ENCODE measurements at regions not wholly inside any gene's neighbourhood (a gene's known extent, or its start where the extent isn't known, plus 50 kb on each side); places are given as distances from the start of the nearest gene placed in this dataset.

- no peak for DNase-seq (ENCODE audit: low read depth in 2 of 2)
Observed at GRCh38 chr11:37774441-37774840, 1176.4 kb upstream of the RAG2 start.

- DNase-seq (ENCODE audit: low read depth in 2 of 2), result no peak
Observed at GRCh38 chr11:37770145-37770544, 1172.1 kb upstream of the RAG2 start.

GRCh38 chr11:37762079-37762478 lies 1164.0 kb upstream of the RAG2 start:
- no peak for DNase-seq (ENCODE audit: low read depth in 2 of 2)

GRCh38 chr11:37755521-37755920 lies 1157.5 kb upstream of the RAG2 start:
- DNase-seq (ENCODE audit: low read depth in 2 of 2), result no peak

- DNase-seq (ENCODE audit: low read depth in 2 of 2), result no peak
Observed at GRCh38 chr11:37748641-37749040, 1150.6 kb upstream of the RAG2 start.

- DNase-seq (ENCODE audit: low read depth in 2 of 2), result no peak
Observed at GRCh38 chr11:37747121-37747520, 1149.1 kb upstream of the RAG2 start.

- DNase-seq (ENCODE audit: low read depth in 2 of 2), result no peak
Observed at GRCh38 chr11:37727371-37727770, 1129.3 kb upstream of the RAG2 start.

GRCh38 chr11:37724315-37724714 lies 1126.3 kb upstream of the RAG2 start:
- DNase-seq (ENCODE audit: low read depth in 2 of 2), result no peak

GRCh38 chr11:37721485-37721884 lies 1123.4 kb upstream of the RAG2 start:
- DNase-seq (ENCODE audit: low read depth in 2 of 2), result no peak

- DNase-seq (ENCODE audit: low read depth in 2 of 2), result no peak
Observed at GRCh38 chr11:37718431-37718999, 1120.5 kb upstream of the RAG2 start.

- no peak for DNase-seq (ENCODE audit: low read depth in 2 of 2)
Observed at GRCh38 chr11:37712251-37712650, 1114.2 kb upstream of the RAG2 start.

- DNase-seq (ENCODE audit: low read depth in 2 of 2), result no peak
Observed at GRCh38 chr11:37710031-37710430, 1112.0 kb upstream of the RAG2 start.

GRCh38 chr11:37704791-37705190 lies 1106.8 kb upstream of the RAG2 start:
- DNase-seq (ENCODE audit: low read depth in 2 of 2), result no peak

- no peak for DNase-seq (ENCODE audit: low read depth in 2 of 2)
Observed at GRCh38 chr11:37699644-37700043, 1101.6 kb upstream of the RAG2 start.

GRCh38 chr11:37695283-37695682 lies 1097.2 kb upstream of the RAG2 start:
- no peak for DNase-seq (ENCODE audit: low read depth in 2 of 2)

GRCh38 chr11:37689951-37690350 lies 1091.9 kb upstream of the RAG2 start:
- DNase-seq (ENCODE audit: low read depth in 2 of 2), result no peak

- no peak for DNase-seq (ENCODE audit: low read depth in 2 of 2)
Observed at GRCh38 chr11:37688456-37688855, 1090.4 kb upstream of the RAG2 start.

GRCh38 chr11:37687130-37687529 lies 1089.1 kb upstream of the RAG2 start:
- no peak for DNase-seq (ENCODE audit: low read depth in 2 of 2)

- no peak for DNase-seq (ENCODE audit: low read depth in 2 of 2)
Observed at GRCh38 chr11:37671321-37671720, 1073.3 kb upstream of the RAG2 start.

- no peak for DNase-seq (ENCODE audit: low read depth in 2 of 2)
Observed at GRCh38 chr11:37666960-37667359, 1068.9 kb upstream of the RAG2 start.

- DNase-seq (ENCODE audit: low read depth in 2 of 2), result no peak
Observed at GRCh38 chr11:37657645-37658044, 1059.6 kb upstream of the RAG2 start.

- no peak for DNase-seq (ENCODE audit: low read depth in 2 of 2)
Observed at GRCh38 chr11:37647767-37648166, 1049.7 kb upstream of the RAG2 start.

GRCh38 chr11:37643968-37644367 lies 1045.9 kb upstream of the RAG2 start:
- no peak for DNase-seq (ENCODE audit: low read depth in 2 of 2)

GRCh38 chr11:37642296-37642695 lies 1044.3 kb upstream of the RAG2 start:
- no peak for DNase-seq (ENCODE audit: low read depth in 2 of 2)
